ENCODE measurements at regions not wholly inside any gene's neighbourhood (a gene's known extent, or its start where the extent isn't known, plus 50 kb on each side); places are given as distances from the start of the nearest gene placed in this dataset.

DNA sequence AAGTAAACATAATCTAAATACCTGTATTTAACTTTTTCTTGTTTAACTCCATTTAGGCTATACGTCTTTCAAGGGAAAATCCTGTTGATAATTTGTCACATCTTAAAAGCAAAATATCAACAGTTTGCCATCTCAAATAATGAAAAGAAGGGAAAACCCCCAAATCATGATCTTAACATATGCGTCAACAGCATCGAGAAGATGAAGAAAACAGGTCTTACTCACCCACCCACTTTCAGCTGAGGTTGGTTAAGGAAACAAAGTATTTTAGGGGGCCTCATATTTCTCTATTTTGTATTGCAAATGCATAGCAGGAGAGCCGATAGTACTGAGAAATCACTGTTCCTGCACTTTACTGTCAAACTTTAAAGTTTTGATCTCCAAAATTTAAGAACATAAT is 143.1 kb upstream of the COPS8 start:
- WGBS (ENCODE audit: insufficient coverage, low coverage, missing lambda C conversion rate) = 2% methylated on average over 4 of the region's 4 CpGs
- in situ Hi-C loops (cut with MboI) = no loop called here

DNA sequence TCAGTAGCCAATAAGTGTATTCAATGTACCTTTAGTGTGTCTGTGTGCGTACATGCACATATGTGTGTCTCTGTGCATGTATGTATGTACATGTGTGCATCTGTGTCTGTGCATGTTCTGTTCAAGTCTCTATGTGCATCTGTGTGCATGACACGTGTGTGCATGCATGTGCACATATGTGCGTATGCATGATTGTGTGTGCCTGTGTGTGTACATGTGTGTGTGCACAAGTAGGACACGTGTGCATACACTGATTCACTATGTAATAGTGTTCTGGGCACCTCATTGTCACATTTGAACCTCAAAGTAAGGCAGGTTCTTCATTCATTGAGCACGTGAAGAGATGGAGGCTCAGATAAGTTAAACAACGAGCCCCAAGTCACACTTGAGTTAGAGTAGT is 142.6 kb upstream of the COPS8 start:
- no TSS peak for BruUV-seq (replicated peaks)
- no peak for ATAC-seq
- Histone ChIP-seq H3K4me2 (ENCODE audit: insufficient read depth, low read length) (no peak overlapping the region), H4K20me1 (replicated peaks; ENCODE audit: control insufficient read depth, insufficient read depth, low read length) (no peaks in the 10 kb centered on the region), H3K9ac (ENCODE audit: insufficient read depth in 1 of 2, low read depth in 2 of 2, low read length in 2 of 2) (no peak overlapping the region), H3K4me3 (no peak overlapping the region), H3K27me3 (ENCODE audit: control insufficient read depth in 2 of 2, insufficient read depth in 2 of 2, low read length in 2 of 2) (no peaks in the 10 kb centered on the region), H3K79me2 (ENCODE audit: control insufficient read depth, insufficient read depth, low read length) (no peaks in the 10 kb centered on the region), H2AFZ (ENCODE audit: low read depth, low read length) (no peak overlapping the region), H3K36me3 (ENCODE audit: control insufficient read depth, insufficient read depth, low read length) (no peaks in the 10 kb centered on the region), H3K4me1 (replicated peaks in 1 of 2; ENCODE audit: control insufficient read depth in 2 of 2, insufficient read depth in 2 of 2, low read length in 2 of 2) (no peaks in the 10 kb centered on the region), H3K9me1 (ENCODE audit: control insufficient read depth, insufficient read depth, low read length) (no peaks in the 10 kb centered on the region), H3K27ac (ENCODE audit: extremely low read depth, low read depth, low read length) (no peak overlapping the region), H3K9me3 (replicated peaks; ENCODE audit: control insufficient read depth, insufficient read depth, low read depth, low read length) (no peaks in the 10 kb centered on the region)
- ChIA-PET POLR2A (no interaction called here), CTCF (ENCODE audit: low intra/inter-chr PET ratio) (no interaction called here)
- intact Hi-C loops (cut with micrococcal nuclease) (no loop called here), in situ Hi-C loops (cut with MboI) (no loop called here)
- no peak for DNase-seq (ENCODE audit: extremely low read depth in 1 of 4, low spot score in 3 of 4)
- FAIRE-seq = no peak
- 0% methylated on average over 6 of the region's 6 CpGs for WGBS (ENCODE audit: insufficient coverage, low coverage, missing lambda C conversion rate)
- TF ChIP-seq ZFP1 (CRISPR knock-in tag; IDR thresholded peaks at IDR 0.05) = no peak
- TF ChIP-seq, protein P1, sequence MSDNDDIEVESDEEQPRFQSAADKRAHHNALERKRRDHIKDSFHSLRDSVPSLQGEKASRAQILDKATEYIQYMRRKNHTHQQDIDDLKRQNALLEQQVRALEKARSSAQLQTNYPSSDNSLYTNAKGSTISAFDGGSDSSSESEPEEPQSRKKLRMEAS (CRISPR knock-in tag; IDR thresholded peaks at IDR 0.05) = no peak
- no peak for TF ChIP-seq ZKSCAN1 (IDR thresholded peaks at IDR 0.05; ENCODE audit: low read depth, low read length)
- TF ChIP-seq STAT5A (IDR thresholded peaks at IDR 0.05; ENCODE audit: borderline replicate concordance, low read length) = no peak
- no peak for TF ChIP-seq MED1 (CRISPR knock-in tag; IDR thresholded peaks at IDR 0.05; ENCODE audit: borderline replicate concordance)
- TF ChIP-seq SMARCC2 (IDR thresholded peaks at IDR 0.05; ENCODE audit: low read depth) = no peak
- TF ChIP-seq CXXC5 (CRISPR knock-in tag; IDR thresholded peaks at IDR 0.05) = no peak

More for the DNA sequence above, 143.1 kb upstream of the COPS8 start:
- FAIRE-seq (no peak), ATAC-seq (no peak), DNase-seq (ENCODE audit: extremely low read depth in 1 of 4, low spot score in 3 of 4) (no peak)
- H2AFZ ChIP-seq (ENCODE audit: low read depth, low read length) = no peak overlapping the region
- no peaks in the 10 kb centered on the region for H3K9me1 ChIP-seq (ENCODE audit: control insufficient read depth, insufficient read depth, low read length)
- no peak overlapping the region for H3K4me3 ChIP-seq
- H3K79me2 ChIP-seq (ENCODE audit: control insufficient read depth, insufficient read depth, low read length) = no peaks in the 10 kb centered on the region
- no peak overlapping the region for H3K4me2 ChIP-seq (ENCODE audit: insufficient read depth, low read length)
- no peaks in the 10 kb centered on the region for H3K4me1 ChIP-seq (replicated peaks in 1 of 2; ENCODE audit: control insufficient read depth in 2 of 2, insufficient read depth in 2 of 2, low read length in 2 of 2)
- no peaks in the 10 kb centered on the region for H4K20me1 ChIP-seq (replicated peaks; ENCODE audit: control insufficient read depth, insufficient read depth, low read length)
- H3K27me3 ChIP-seq (ENCODE audit: control insufficient read depth in 2 of 2, insufficient read depth in 2 of 2, low read length in 2 of 2) = no peaks in the 10 kb centered on the region
- H3K9me3 ChIP-seq (replicated peaks; ENCODE audit: control insufficient read depth, insufficient read depth, low read depth, low read length) = no peaks in the 10 kb centered on the region
- no TSS peak for BruUV-seq (replicated peaks)
- TF ChIP-seq ZNF133 (CRISPR knock-in tag; IDR thresholded peaks at IDR 0.05) = no peak
- TF ChIP-seq LARP7 (IDR thresholded peaks at IDR 0.05) = no peak
- no peak for TF ChIP-seq PRMT5 (CRISPR knock-in tag; IDR thresholded peaks at IDR 0.05)
- TF ChIP-seq ZNF347 (CRISPR knock-in tag; IDR thresholded peaks at IDR 0.05; ENCODE audit: low read depth) = no peak
- TF ChIP-seq RAD51 (IDR thresholded peaks at IDR 0.05; ENCODE audit: borderline replicate concordance, low read depth) = no peak
- no peak for TF ChIP-seq HDAC1 (IDR thresholded peaks at IDR 0.05)
- CTCF ChIA-PET (ENCODE audit: low intra/inter-chr PET ratio) = no interaction called here
- no peak overlapping the region for H3K9ac ChIP-seq (ENCODE audit: insufficient read depth in 1 of 2, low read depth in 2 of 2, low read length in 2 of 2)
- POLR2A ChIA-PET = no interaction called here
- no peaks in the 10 kb centered on the region for H3K36me3 ChIP-seq (ENCODE audit: control insufficient read depth, insufficient read depth, low read length)
- intact Hi-C loops (cut with micrococcal nuclease) = no loop called here
- no peak overlapping the region for H3K27ac ChIP-seq (ENCODE audit: extremely low read depth, low read depth, low read length)

Data from K562 (cell line).